ENCODE measurements at regions not wholly inside any gene's neighbourhood (a gene's known extent, or its start where the extent isn't known, plus 50 kb on each side); places are given as distances from the start of the nearest gene placed in this dataset.

DNA sequence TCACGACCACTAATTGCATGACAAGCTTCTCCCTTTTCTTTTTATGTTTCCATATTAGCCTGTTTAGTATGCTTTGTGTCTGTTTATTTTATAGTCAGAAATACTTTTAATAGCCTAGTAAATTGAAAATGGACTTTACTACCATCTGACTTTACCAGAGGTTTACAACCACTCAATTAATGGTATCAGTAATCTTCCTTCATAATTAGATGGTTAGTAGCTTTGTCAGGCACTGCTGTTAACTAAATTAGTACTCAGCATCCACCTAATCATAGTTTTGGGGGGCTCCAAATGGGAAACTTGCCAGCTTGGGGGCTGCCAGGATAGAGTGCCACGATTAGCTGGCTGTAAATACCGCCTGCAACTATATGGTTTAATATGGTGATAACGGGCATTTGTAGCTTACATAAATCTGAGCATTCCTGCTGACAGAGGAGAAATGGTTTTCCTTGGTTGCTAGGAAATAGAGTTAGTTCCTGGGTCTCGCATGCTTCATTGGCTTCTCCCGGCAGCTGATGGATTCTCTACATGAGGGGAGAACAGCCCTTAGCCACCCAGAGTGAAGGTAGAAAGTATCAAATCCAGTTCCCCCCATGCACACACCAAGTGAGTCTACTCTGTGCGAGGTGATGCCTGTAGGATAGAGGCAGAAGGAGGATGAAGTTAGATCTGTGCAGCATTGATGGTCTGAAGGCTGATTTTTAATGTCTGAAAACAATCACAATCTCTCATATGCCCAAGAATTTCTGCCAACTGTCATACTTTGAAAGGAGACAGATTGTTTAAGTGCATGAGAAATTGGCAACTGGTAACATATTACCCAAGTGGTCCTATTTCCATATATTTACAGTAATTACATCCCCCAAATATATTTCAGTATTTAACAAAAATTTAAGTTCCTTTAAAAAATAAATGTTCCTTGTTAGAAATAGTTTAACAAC is 326.6 kb upstream of the PROK2 start:
- TF ChIP-seq, protein P1, sequence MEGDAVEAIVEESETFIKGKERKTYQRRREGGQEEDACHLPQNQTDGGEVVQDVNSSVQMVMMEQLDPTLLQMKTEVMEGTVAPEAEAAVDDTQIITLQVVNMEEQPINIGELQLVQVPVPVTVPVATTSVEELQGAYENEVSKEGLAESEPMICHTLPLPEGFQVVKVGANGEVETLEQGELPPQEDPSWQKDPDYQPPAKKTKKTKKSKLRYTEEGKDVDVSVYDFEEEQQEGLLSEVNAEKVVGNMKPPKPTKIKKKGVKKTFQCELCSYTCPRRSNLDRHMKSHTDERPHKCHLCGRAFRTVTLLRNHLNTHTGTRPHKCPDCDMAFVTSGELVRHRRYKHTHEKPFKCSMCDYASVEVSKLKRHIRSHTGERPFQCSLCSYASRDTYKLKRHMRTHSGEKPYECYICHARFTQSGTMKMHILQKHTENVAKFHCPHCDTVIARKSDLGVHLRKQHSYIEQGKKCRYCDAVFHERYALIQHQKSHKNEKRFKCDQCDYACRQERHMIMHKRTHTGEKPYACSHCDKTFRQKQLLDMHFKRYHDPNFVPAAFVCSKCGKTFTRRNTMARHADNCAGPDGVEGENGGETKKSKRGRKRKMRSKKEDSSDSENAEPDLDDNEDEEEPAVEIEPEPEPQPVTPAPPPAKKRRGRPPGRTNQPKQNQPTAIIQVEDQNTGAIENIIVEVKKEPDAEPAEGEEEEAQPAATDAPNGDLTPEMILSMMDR (IDR thresholded peaks at IDR 0.05), result no peak
- no peak for TF ChIP-seq ZFX (IDR thresholded peaks at IDR 0.05; ENCODE audit: borderline replicate concordance)
